HepG2 (cell line): ENCODE measurements at regions not wholly inside any gene's neighbourhood (a gene's known extent, or its start where the extent isn't known, plus 50 kb on each side); places are given as distances from the start of the nearest gene placed in this dataset.

ENCODE experiments used
- ATAC-seq: fragments of 200-7000 bp; cut with Tn5 transposase; 3 replicates; pipeline ENCODE4 v1.9.1; 2020; ENCODE audit warnings: mild to moderate bottlenecking, moderate library complexity
- BruUV-seq: library from RNA; stranded (reverse); fragments of 400-500 nt; replicated peaks from 2 replicates; lab custom pipeline; 2021; lab: Mats Ljungman, UMichigan
- CTCF ChIA-PET: fragments of 300-600 bp; formaldehyde crosslinking; extraction: SDS; loops from one replicate; lab custom pipeline; 2021; ENCODE audit warnings: low total read pairs, inconsistent platforms, low intra/inter-chr PET ratio; lab: Yijun Ruan, JAX
- POLR2A ChIA-PET: fragments of 350-600 bp; sonication (Branson Sonifier 250); formaldehyde crosslinking; loops from one replicate; lab custom pipeline; 2020; ENCODE audit warnings: antibody characterized with exemption, inconsistent platforms; lab: Yijun Ruan, JAX
- DNase-seq: peaks from one replicate; pipeline ENCODE4 v3.0.0-alpha.2; 2015; ENCODE audit warnings: low spot score
- FAIRE-seq: peaks from 3 replicates; lab custom pipeline; 2011; peaks lifted over from hg19 to GRCh38; lab: Jason Lieb, UNC
- H2AFZ ChIP-seq: one replicate; pipeline ENCODE4 v1.6.1; 2011; ENCODE audit warnings: low read length, inconsistent platforms
- H3K27ac ChIP-seq: fragments of 300-600 bp; 3 replicates; pipeline ENCODE4 v1.8.0; 2011; ENCODE audit warnings: mixed run types, mild to moderate bottlenecking, mixed read lengths, low read length, inconsistent platforms; ENCODE audit not compliant: insufficient read depth; ENCODE audit errors: extremely low read length
- H3K27me3 ChIP-seq, 2 experiments: fragments of 200-600 bp in 1 of 2; 2 replicates in 1 of 2; 3 replicates in 1 of 2; pipeline versions ENCODE4 v1.6.0 to v1.8.0; 2011; ENCODE audit warnings: low read length in 2 of 2, mild to moderate bottlenecking in 2 of 2, moderate library complexity in 2 of 2, inconsistent platforms in 1 of 2; ENCODE audit not compliant: insufficient read depth in 2 of 2, control insufficient read depth in 1 of 2
- H3K36me3 ChIP-seq, 2 experiments: fragments of 200-600 bp in 1 of 2; replicated peaks in 1 of 2; 2 replicates in 1 of 2; 3 replicates in 1 of 2; pipeline versions ENCODE4 v1.5.1 to v1.8.0; 2011; ENCODE audit warnings: low read length in 2 of 2, inconsistent platforms in 1 of 2; ENCODE audit not compliant: insufficient read depth in 2 of 2, control insufficient read depth in 1 of 2
- H3K4me1 ChIP-seq: 2 replicates; pipeline ENCODE4 v1.5.1; 2012; ENCODE audit warnings: low read length, inconsistent platforms; ENCODE audit not compliant: insufficient read depth
- H3K4me2 ChIP-seq: 2 replicates; pipeline ENCODE4 v1.6.0; 2011; ENCODE audit warnings: low read depth, low read length, inconsistent platforms
- H3K4me3 ChIP-seq, 3 experiments: fragments of 200-600 bp in 1 of 3; sonication (generic), shearing (Covaris generic) in 1 of 3; replicated peaks in 1 of 3; 2 replicates each; pipeline ENCODE4 v1.5.1; 2011 to 2016; ENCODE audit warnings: low read length in 3 of 3, inconsistent platforms in 2 of 3, low read depth in 2 of 3, mild to moderate bottlenecking in 2 of 3, control low read depth in 1 of 3, mixed read lengths in 1 of 3; ENCODE audit not compliant: insufficient read depth in 1 of 3
- H3K79me2 ChIP-seq: one replicate; pipeline ENCODE4 v1.6.1; 2011; ENCODE audit warnings: low read length, inconsistent platforms; ENCODE audit not compliant: insufficient read depth
- H3K9ac ChIP-seq: 2 replicates; pipeline ENCODE4 v1.6.0; 2011; ENCODE audit warnings: mild to moderate bottlenecking, low read depth, low read length, inconsistent platforms; ENCODE audit not compliant: insufficient read depth
- H3K9me3 ChIP-seq: 2 replicates; pipeline ENCODE4 v1.5.1; 2012; ENCODE audit warnings: mild to moderate bottlenecking, low read length
- H4K20me1 ChIP-seq: 2 replicates; pipeline ENCODE4 v1.6.0; 2011; ENCODE audit warnings: inconsistent platforms, mild to moderate bottlenecking, low read length, moderate library complexity; ENCODE audit not compliant: insufficient read depth
- ATF7 ChIP-seq, 2 experiments: fragments of 450-650 bp in 1 of 2; sonication (generic) in 1 of 2; formaldehyde crosslinking in 1 of 2; IDR thresholded peaks; 2 replicates each; pipeline versions ENCODE4 v1.4.0 to v1.6.1; 2016 to 2020; ENCODE audit warnings: antibody characterized with exemption in 1 of 2, mild to moderate bottlenecking in 1 of 2, missing genetic modification reagents in 1 of 2
- JUND ChIP-seq: sonication (generic); formaldehyde crosslinking; IDR thresholded peaks from 2 replicates; pipeline ENCODE4 v1.8.0; 2022; ENCODE audit warnings: mild to moderate bottlenecking, missing genetic modification reagents
- KLF6 ChIP-seq: IDR thresholded peaks from 2 replicates; pipeline ENCODE4 v1.8.0; 2016; ENCODE audit warnings: missing biosample characterization, missing genetic modification reagents
- NFE2L1 ChIP-seq: sonication (generic); formaldehyde crosslinking; IDR thresholded peaks from 2 replicates; pipeline ENCODE4 v1.4.0; 2020; ENCODE audit warnings: missing genetic modification reagents, mild to moderate bottlenecking, borderline replicate concordance
- SMAD1 ChIP-seq: sonication (generic); formaldehyde crosslinking; IDR thresholded peaks from 2 replicates; pipeline ENCODE4 v1.4.0; 2020; ENCODE audit warnings: missing genetic modification reagents, low read depth, mild to moderate bottlenecking, borderline replicate concordance
- ZNF431 ChIP-seq: sonication (generic); formaldehyde crosslinking; IDR thresholded peaks from 2 replicates; pipeline ENCODE4 v1.9.0; 2022; ENCODE audit warnings: missing genetic modification reagents, low read depth, mild to moderate bottlenecking, borderline replicate concordance
- ZNF549 ChIP-seq: sonication (generic); formaldehyde crosslinking; IDR thresholded peaks from 2 replicates; pipeline ENCODE4 v1.5.0; 2020; ENCODE audit warnings: missing genetic modification reagents
- ZNF75D ChIP-seq: sonication (generic); formaldehyde crosslinking; IDR thresholded peaks from 2 replicates; pipeline ENCODE4 v1.8.1; 2023; ENCODE audit warnings: missing genetic modification reagents, mild to moderate bottlenecking, borderline replicate concordance
- WGBS: methylation state at CpG from one replicate; pipeline ENCODE4 v1.1.6; 2017; ENCODE audit warnings: low lambda C conversion rate; 5-methylcytosine and 5-hydroxymethylcytosine counted together
- in situ Hi-C: cut with HindIII; loops from 2 replicates; pipeline ENCODE4 v1.10.0; 2017; ENCODE audit warnings: low pct_unique_long_range_greater_than_20kb; ENCODE audit not compliant: extremely low pct_ligation_motif_present
- intact Hi-C: fragments of 100-400 bp; cut with micrococcal nuclease; formaldehyde crosslinking; loops from one replicate; pipeline ENCODE4 v1.10.0; 2022; ENCODE audit not compliant: unreplicated experiment
- TF ChIP-seq, protein P1 (sequence below): sonication (generic); IDR thresholded peaks from 2 replicates; pipeline ENCODE4 v1.6.1; 2016; ENCODE audit warnings: low read depth, borderline replicate concordance
- TF ChIP-seq, protein P2 (sequence below): sonication (generic); formaldehyde crosslinking; IDR thresholded peaks from 2 replicates; pipeline ENCODE4 v1.4.0; 2020; ENCODE audit warnings: mild to moderate bottlenecking, missing genetic modification reagents
- TF ChIP-seq, protein P3 (sequence below): sonication (generic); formaldehyde crosslinking; IDR thresholded peaks from 2 replicates; pipeline ENCODE4 v1.4.0; 2020; ENCODE audit warnings: missing genetic modification reagents, borderline replicate concordance
- TF ChIP-seq, protein P4 (sequence below): sonication (generic); formaldehyde crosslinking; IDR thresholded peaks from 2 replicates; pipeline ENCODE4 v1.4.0; 2020; ENCODE audit warnings: mild to moderate bottlenecking, missing genetic modification reagents, borderline replicate concordance

DNA sequence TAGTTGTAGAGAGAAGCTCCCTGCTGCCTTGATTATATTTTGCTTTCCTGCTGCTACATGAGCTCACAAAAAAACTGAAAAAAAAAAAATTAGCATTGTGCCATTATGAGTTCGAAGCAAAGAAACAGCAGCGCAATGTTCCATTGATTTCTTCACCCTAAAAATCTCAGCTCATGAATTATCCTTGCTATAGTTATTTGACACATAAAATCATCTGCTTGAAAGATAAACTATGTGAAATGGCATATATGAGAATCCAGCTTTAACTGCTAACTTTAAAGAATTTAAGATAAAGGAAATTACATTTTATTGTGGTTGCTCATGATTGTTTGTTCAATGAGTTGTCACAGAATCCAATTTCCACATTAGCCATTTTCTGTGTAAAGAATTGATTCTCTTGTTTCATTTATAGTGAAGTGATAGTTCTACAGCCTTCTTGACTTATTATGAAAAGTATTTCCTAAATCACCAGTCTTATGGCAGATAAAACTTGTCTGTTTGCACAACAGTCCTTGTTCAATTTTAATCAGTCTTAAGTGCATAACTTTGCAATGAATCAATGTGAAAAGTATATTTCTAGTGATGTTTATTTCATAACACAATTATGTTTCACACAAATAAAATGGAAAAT, 1275.0 kb upstream of the CDH9 start:
- no peaks in the 10 kb centered on the region for H3K9me3 ChIP-seq
- H3K27ac ChIP-seq, result no peak overlapping the region
- intact Hi-C loops (no loop called here), in situ Hi-C loops (no loop called here)
- BruUV-seq, result no TSS peak
- no peak for DNase-seq
- WGBS, result 26% methylated on average over 2 of the region's 2 CpGs
- H3K4me3 ChIP-seq, result no peak overlapping the region
- H3K36me3 ChIP-seq, result no peaks in the 10 kb centered on the region
- ATAC-seq, result no peak
- ChIA-PET CTCF (no interaction called here), POLR2A (no interaction called here)
- no peaks in the 10 kb centered on the region for H3K4me1 ChIP-seq
- H3K27me3 ChIP-seq, result no peaks in the 10 kb centered on the region
- FAIRE-seq, result no peak
- H3K9ac ChIP-seq, result no peak overlapping the region
- no peak overlapping the region for H3K4me2 ChIP-seq
- H2AFZ ChIP-seq, result no peak overlapping the region
- no peaks in the 10 kb centered on the region for H3K79me2 ChIP-seq
- H4K20me1 ChIP-seq, result no peaks in the 10 kb centered on the region
- TF ChIP-seq ZNF431 (no peak), JUND (no peak), KLF6 (CRISPR knock-in tag) (no peak), ATF7 (IDR thresholded peaks at IDR 0.05) (no peak), ATF7 (CRISPR knock-in tag; IDR thresholded peaks at IDR 0.05) (no peak), ZNF549 (no peak)

DNA sequence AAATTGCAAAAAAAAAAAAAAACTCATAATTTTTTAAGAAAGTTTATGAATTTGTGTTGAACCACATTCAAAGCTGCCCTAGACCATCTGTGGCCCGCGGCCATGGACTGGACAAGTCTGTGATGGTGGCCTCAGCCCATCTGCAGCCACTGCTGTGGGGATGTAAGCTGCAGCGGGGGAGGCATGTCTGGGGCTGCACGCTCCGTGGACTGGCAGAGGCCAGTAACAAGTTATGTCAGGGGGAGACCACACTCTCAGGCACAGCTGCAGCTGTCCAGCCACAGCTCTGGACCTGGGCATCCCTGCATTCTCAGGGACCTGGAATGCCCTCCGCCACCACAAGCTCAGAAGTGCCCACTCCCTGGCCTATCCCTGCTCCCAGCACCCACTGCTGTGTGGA, 1272.3 kb upstream of the CDH9 start:
- H3K9me3 ChIP-seq, result no peaks in the 10 kb centered on the region
- intact Hi-C loops, result no loop called here
- TF ChIP-seq, protein P1, sequence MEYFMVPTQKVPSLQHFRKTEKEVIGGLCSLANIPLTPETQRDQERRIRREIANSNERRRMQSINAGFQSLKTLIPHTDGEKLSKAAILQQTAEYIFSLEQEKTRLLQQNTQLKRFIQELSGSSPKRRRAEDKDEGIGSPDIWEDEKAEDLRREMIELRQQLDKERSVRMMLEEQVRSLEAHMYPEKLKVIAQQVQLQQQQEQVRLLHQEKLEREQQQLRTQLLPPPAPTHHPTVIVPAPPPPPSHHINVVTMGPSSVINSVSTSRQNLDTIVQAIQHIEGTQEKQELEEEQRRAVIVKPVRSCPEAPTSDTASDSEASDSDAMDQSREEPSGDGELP, result no peak
- TF ChIP-seq, protein P2, sequence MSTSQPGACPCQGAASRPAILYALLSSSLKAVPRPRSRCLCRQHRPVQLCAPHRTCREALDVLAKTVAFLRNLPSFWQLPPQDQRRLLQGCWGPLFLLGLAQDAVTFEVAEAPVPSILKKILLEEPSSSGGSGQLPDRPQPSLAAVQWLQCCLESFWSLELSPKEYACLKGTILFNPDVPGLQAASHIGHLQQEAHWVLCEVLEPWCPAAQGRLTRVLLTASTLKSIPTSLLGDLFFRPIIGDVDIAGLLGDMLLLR (CRISPR knock-in tag), result no peak
- TF ChIP-seq, protein P3, sequence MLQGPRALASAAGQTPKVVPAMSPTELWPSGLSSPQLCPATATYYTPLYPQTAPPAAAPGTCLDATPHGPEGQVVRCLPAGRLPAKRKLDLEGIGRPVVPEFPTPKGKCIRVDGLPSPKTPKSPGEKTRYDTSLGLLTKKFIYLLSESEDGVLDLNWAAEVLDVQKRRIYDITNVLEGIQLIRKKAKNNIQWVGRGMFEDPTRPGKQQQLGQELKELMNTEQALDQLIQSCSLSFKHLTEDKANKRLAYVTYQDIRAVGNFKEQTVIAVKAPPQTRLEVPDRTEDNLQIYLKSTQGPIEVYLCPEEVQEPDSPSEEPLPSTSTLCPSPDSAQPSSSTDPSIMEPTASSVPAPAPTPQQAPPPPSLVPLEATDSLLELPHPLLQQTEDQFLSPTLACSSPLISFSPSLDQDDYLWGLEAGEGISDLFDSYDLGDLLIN, result no peak
- TF ChIP-seq ZNF75D (no peak), SMAD1 (CRISPR knock-in tag) (no peak), NFE2L1 (no peak)
- TF ChIP-seq, protein P4, sequence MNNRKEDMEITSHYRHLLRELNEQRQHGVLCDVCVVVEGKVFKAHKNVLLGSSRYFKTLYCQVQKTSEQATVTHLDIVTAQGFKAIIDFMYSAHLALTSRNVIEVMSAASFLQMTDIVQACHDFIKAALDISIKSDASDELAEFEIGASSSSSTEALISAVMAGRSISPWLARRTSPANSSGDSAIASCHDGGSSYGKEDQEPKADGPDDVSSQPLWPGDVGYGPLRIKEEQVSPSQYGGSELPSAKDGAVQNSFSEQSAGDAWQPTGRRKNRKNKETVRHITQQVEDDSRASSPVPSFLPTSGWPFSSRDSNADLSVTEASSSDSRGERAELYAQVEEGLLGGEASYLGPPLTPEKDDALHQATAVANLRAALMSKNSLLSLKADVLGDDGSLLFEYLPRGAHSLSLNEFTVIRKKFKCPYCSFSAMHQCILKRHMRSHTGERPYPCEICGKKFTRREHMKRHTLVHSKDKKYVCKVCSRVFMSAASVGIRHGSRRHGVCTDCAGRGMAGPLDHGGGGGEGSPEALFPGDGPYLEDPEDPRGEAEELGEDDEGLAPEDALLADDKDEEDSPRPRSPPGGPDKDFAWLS (CRISPR knock-in tag), result no peak
- TF ChIP-seq, all 625 proteins: peak for 0
- no TSS peak for BruUV-seq
- Histone ChIP-seq H3K27ac (no peak overlapping the region), H3K4me3 (no peak overlapping the region), H3K36me3 (no peaks in the 10 kb centered on the region), H3K9ac (no peak overlapping the region), H3K27me3 (no peaks in the 10 kb centered on the region), H3K79me2 (no peaks in the 10 kb centered on the region), H3K4me2 (no peak overlapping the region), H3K4me1 (no peaks in the 10 kb centered on the region), H2AFZ (no peak overlapping the region), H4K20me1 (no peaks in the 10 kb centered on the region)
- in situ Hi-C loops, result no loop called here
- POLR2A ChIA-PET, result no interaction called here
- CTCF ChIA-PET, result no interaction called here
- DNase-seq (no peak), FAIRE-seq (no peak), ATAC-seq (no peak; the same call in 2 of the 3 replicates)
- WGBS, result 0% methylated on average over 5 of the region's 6 CpGs
